Suprapubic skin (tissue), 3 donors: ENCODE measurements at regions not wholly inside any gene's neighbourhood (a gene's known extent, or its start where the extent isn't known, plus 50 kb on each side); places are given as distances from the start of the nearest gene placed in this dataset.

Source experiments
- CTCF ChIP-seq, 2 donors: fragments of 200-600 bp in 1 of 2; fragments of 450-650 bp in 1 of 2; sonication (generic) in 1 of 2; IDR thresholded peaks; one replicate each; pipeline ENCODE4 v1.5.1; 2016 to 2019; ENCODE audit warnings: antibody characterized with exemption in 2 of 2, mild to moderate bottlenecking in 1 of 2, moderate library complexity in 1 of 2
- POLR2AphosphoS5 ChIP-seq, 3 donors: sonication (generic); formaldehyde crosslinking; IDR thresholded peaks; one replicate each; pipeline ENCODE4 v1.6.1; 2017; ENCODE audit warnings: antibody characterized with exemption in 3 of 3

- no peak for TF ChIP-seq POLR2AphosphoS5 (IDR thresholded peaks at IDR 0.05)
- TF ChIP-seq CTCF (IDR thresholded peaks at IDR 0.05) = no peak
These were observed 154.3 kb downstream of the POLR1F start for GRCh38 chr7:19554581-19554980.
